Right atrium auricular region (tissue), 2 donors: ENCODE measurements at regions not wholly inside any gene's neighbourhood (a gene's known extent, or its start where the extent isn't known, plus 50 kb on each side); places are given as distances from the start of the nearest gene placed in this dataset.

ENCODE experiments used
- DNase-seq: peaks from one replicate; pipeline ENCODE4 v3.0.0-alpha.2; 2019; ENCODE audit warnings: low spot score
- H3K27ac ChIP-seq, 2 donors: fragments of 200-600 bp; sonication (generic); 1 replicate in 1 of 2; 2 replicates in 1 of 2; pipeline ENCODE4 v1.5.1; 2016 to 2019
- H3K27me3 ChIP-seq, 2 donors: fragments of 200-600 bp; sonication (generic); one replicate each; pipeline versions ENCODE4 v1.5.1 to v1.6.0; 2017 to 2019
- H3K36me3 ChIP-seq: fragments of 200-600 bp; sonication (generic); one replicate; pipeline ENCODE4 v1.5.1; 2016
- H3K4me1 ChIP-seq, 2 donors: fragments of 200-600 bp; sonication (generic); one replicate each; pipeline versions ENCODE4 v1.5.1 to v1.6.0; 2017 to 2019
- H3K4me3 ChIP-seq, 2 donors: fragments of 200-600 bp; sonication (generic); 1 replicate in 1 of 2; 2 replicates in 1 of 2; pipeline ENCODE4 v1.5.1; 2017 to 2019; ENCODE audit warnings: mild to moderate bottlenecking in 1 of 2, moderate library complexity in 1 of 2
- H3K9me3 ChIP-seq, 2 donors: fragments of 200-600 bp; sonication (generic); one replicate each; pipeline ENCODE4 v1.5.1; 2019
- TF ChIP-seq, protein P1 (sequence below), 2 donors: fragments of 200-600 bp; sonication (generic); IDR thresholded peaks; one replicate each; pipeline ENCODE4 v1.5.1; 2019; ENCODE audit warnings: antibody characterized with exemption in 2 of 2

DNA sequence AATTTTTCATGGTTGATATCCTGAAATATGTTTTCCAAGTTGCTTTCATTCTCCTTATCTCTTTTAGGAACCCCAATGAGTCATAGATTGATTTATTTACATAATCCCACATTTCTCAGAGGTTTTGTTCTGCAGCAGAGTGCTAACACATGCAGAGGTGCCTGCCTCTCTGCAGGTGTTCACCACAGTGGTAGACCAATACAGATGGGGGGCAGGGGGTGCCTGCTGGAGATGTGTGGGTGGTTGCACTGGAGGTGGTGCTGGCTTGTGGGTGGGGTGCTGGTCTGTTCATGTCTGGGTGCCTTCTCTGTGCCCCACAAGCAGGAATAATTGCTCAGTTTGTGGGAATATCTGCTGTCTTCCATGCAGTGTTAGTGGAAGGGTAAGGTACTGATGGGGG, 131.1 kb downstream of the JRKL start:
- no peak overlapping the region for H3K27ac ChIP-seq
- H3K4me1 ChIP-seq: no peaks in the 10 kb centered on the region
- no peaks in the 10 kb centered on the region for H3K36me3 ChIP-seq
- TF ChIP-seq, protein P1, sequence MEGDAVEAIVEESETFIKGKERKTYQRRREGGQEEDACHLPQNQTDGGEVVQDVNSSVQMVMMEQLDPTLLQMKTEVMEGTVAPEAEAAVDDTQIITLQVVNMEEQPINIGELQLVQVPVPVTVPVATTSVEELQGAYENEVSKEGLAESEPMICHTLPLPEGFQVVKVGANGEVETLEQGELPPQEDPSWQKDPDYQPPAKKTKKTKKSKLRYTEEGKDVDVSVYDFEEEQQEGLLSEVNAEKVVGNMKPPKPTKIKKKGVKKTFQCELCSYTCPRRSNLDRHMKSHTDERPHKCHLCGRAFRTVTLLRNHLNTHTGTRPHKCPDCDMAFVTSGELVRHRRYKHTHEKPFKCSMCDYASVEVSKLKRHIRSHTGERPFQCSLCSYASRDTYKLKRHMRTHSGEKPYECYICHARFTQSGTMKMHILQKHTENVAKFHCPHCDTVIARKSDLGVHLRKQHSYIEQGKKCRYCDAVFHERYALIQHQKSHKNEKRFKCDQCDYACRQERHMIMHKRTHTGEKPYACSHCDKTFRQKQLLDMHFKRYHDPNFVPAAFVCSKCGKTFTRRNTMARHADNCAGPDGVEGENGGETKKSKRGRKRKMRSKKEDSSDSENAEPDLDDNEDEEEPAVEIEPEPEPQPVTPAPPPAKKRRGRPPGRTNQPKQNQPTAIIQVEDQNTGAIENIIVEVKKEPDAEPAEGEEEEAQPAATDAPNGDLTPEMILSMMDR (IDR thresholded peaks at IDR 0.05): no peak
- H3K4me3 ChIP-seq: no peak overlapping the region
- no peak for DNase-seq
- H3K27me3 ChIP-seq: no peaks in the 10 kb centered on the region
- H3K9me3 ChIP-seq: peaks cover 0 to 11% of the 10 kb centered on the region in 2 donors

DNA sequence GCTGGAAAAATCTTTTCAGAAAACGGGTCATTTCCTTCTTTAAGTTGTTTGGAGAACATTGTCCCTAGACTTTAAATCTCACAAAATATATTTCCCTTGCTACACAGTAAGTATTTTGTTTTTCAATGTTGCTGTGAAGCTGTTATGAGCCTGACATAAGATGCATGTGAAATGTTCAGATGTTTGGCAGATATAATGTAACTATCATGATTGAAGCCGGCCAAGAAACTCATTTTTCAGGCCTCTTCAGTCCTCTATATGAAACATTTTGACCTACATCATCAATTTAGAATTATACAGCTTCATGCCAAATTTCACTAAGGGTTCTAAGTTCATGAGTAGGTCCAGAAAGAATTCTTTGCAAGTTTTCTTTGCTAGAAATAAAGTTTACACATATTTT, 133.8 kb downstream of the JRKL start:
- Histone ChIP-seq H3K4me1 (no peaks in the 10 kb centered on the region), H3K27me3 (no peaks in the 10 kb centered on the region), H3K4me3 (no peak overlapping the region), H3K9me3 (peaks cover 0 to 11% of the 10 kb centered on the region in 2 donors), H3K27ac (no peak overlapping the region), H3K36me3 (no peaks in the 10 kb centered on the region)
- TF ChIP-seq, protein P1 (IDR thresholded peaks at IDR 0.05): no peak
- no peak for DNase-seq

DNA sequence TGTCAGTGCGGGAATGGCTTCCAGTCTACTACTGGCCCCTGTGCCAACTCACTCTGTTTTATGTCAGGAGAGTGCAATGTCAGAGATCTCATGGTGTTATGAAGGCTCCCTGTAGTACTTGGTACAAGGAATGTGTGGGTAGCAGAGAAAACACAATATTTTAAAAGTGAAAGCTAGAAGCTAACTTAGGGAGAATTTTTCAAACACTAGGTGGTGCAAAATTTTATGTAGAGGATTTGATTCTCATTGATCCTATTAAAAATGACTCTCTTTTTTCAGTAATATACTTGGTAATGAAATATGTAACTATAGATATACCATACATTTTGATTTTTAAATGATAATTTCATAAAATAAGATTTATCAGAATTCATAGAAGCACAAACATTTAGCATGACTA, 134.7 kb downstream of the JRKL start:
- Histone ChIP-seq H3K4me3 (no peak overlapping the region), H3K4me1 (no peaks in the 10 kb centered on the region), H3K9me3 (peaks cover 0 to 17% of the 10 kb centered on the region in 2 donors), H3K36me3 (no peaks in the 10 kb centered on the region), H3K27ac (no peak overlapping the region), H3K27me3 (no peaks in the 10 kb centered on the region)
- TF ChIP-seq, protein P1 (IDR thresholded peaks at IDR 0.05): no peak
- no peak for DNase-seq

DNA sequence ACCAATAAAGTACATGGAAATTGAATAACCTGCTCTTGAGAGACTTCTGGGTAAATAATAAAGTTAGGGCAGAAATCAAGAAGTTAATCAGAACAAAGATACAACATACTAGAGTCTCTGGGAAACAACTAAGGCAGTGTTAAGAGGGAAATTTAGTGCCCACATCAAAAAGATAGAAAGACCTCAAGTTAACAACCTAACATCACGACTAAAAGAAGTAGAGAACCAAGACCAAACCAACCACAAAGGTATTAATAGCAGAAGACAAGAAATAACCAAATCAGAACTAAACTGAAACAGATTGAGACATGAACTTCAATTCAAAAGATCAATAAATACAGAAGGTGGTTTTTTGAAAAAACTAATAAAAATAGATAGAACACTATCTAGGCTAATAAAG, 140.7 kb downstream of the JRKL start:
- Histone ChIP-seq H3K27me3 (no peaks in the 10 kb centered on the region), H3K9me3 (peaks cover 0 to 8% of the 10 kb centered on the region in 2 donors), H3K27ac (no peak overlapping the region), H3K36me3 (no peaks in the 10 kb centered on the region), H3K4me3 (no peak overlapping the region), H3K4me1 (no peaks in the 10 kb centered on the region)
- TF ChIP-seq, protein P1 (IDR thresholded peaks at IDR 0.05): no peak
- DNase-seq: no peak

DNA sequence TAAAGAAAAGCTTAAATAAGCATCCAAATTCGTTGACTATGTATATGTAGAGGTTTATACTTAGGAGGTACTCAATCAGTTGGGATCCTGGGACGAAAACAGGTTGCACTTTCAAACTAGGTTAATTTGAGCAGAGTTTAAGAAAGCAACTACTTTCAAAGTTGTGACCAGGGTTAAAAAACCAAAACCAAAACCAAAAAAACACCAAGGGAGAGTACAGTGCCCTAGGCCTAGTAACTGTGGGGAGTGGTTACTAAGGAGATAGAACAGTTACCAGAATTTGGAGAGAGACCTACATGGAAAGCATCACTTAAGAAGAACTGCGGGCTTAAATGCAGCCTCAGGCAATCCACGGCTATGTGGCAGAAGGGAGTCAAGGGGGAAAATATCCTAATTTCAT, 148.3 kb downstream of the JRKL start:
- H3K9me3 ChIP-seq: no peaks in the 10 kb centered on the region
- DNase-seq: no peak
- H3K27me3 ChIP-seq: no peaks in the 10 kb centered on the region
- no peak overlapping the region for H3K27ac ChIP-seq
- no peak overlapping the region for H3K4me3 ChIP-seq
- H3K36me3 ChIP-seq: no peaks in the 10 kb centered on the region
- H3K4me1 ChIP-seq: no peaks in the 10 kb centered on the region
- TF ChIP-seq, protein P1 (IDR thresholded peaks at IDR 0.05): no peak

DNA sequence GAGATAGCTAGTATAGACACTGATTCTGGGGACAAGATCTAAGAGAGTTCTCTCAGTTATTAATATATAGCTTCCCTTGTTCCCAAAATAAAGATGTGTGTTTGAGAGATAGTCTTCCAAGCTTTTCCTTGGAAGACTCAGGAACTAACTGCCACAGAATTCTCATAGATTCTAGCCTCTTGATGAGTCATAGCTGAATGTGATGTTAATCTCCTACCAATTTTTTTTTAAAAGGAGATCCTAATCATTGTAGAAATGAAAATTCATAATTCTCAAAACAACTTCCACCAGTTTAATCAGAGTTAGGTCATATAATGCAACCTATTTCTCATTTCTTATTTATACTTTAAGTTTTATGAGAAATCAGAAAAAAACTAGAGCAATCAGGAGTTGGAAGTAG, 148.8 kb downstream of the JRKL start:
- Histone ChIP-seq H3K9me3 (no peaks in the 10 kb centered on the region), H3K4me1 (no peaks in the 10 kb centered on the region), H3K27ac (no peak overlapping the region), H3K27me3 (no peaks in the 10 kb centered on the region), H3K4me3 (no peak overlapping the region), H3K36me3 (no peaks in the 10 kb centered on the region)
- TF ChIP-seq, protein P1 (IDR thresholded peaks at IDR 0.05): no peak
- no peak for DNase-seq
